HG03460 (cell line): ENCODE measurements at regions not wholly inside any gene's neighbourhood (a gene's known extent, or its start where the extent isn't known, plus 50 kb on each side); places are given as distances from the start of the nearest gene placed in this dataset.
"Not testable (repeated sequence)": the region's sequence is repeated elsewhere in the genome, so short reads cannot be mapped to it uniquely, and the experiment has no call there.

ENCODE experiments used
- ATAC-seq: cut with Tn5 transposase; IDR thresholded peaks from one replicate; pipeline ENCODE4 v1.9.1; 2021; ENCODE audit not compliant: unreplicated experiment

DNA sequence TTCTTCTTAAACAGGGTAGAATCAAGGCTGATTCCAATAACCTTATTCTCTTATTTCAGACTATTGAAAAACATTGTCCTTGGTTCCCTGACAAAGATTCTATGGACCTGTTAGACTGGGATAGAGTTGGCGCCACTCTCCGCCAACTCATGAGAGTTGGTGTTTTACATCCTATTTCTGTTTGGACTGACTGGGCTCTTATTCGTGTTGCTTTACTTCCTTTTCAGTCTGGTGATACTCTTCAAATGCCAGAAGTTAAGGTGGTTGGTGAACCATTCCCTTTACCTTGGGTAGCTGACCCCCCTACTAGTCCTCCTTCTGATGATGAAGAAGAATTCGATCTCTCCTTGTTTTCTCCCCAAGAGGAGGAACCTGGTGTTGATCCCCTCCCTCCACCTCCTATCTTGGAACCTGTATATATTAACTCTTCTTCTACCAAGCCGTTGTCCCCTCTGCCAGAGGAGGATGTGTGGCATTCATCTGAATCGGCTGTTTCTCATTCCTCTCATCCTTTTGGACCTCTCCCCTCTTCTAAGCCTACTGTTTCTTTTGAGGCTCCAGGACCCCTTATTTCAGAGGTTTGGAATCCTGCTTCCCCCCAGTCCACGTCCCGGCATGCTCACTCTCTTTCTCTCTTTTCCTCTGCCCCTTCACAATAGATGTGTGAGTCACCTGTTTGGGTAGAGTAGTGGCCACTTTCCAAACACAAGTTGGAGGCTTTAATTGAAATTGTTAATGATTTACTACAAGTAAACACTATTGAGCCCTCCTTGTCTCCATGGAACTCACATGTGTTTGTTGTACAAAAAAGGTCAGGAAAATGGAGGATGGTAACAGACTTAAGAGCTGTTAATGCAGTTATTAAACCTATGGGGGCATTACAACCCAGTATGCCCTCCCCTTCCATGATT lies 585.7 kb downstream of the NSUN3 start:
- ATAC-seq = not testable (repeated sequence)

DNA sequence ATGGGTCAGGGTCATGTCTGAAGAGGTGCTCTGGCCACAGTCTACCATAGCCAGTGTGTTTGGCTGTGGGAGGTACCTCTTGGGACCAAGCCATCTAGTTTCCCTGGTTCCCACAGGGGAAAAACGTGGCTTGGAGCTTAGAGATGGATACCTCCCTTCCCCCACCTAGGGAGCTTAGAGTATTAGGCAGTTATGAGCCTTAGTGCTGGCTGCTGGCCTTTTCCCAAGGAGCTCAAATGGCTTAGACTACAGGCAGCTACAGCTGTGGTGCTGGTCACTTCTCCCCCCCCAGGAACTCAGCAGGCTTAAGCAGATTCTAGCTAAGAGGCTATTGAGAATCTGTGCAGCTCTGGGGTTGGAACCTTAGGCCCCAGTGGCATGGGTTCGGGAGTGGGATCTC lies 591.2 kb downstream of the NSUN3 start:
- ATAC-seq = no peak

DNA sequence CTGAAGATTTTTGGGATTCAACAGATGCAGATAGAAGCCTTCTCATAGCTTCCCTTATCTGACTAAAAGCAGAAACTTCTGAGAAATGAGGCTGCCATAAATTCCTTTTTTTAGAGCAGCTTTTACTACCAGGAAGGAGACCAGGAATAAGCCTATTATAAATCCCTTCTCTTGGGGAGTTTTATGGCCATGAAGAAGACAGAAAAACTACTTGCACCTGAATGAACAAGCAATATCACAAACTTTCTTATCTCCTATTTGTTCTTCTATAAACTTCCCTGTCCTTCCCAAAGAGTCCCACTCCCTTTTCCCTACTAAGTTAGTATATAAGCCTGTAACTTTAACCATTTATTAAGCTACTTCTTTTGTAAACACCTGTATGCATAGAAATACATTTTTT lies 603.1 kb downstream of the NSUN3 start:
- ATAC-seq = no peak

GRCh38 chr3:94671078-94671477 lies 608.2 kb downstream of the NSUN3 start:
- no peak for ATAC-seq

DNA sequence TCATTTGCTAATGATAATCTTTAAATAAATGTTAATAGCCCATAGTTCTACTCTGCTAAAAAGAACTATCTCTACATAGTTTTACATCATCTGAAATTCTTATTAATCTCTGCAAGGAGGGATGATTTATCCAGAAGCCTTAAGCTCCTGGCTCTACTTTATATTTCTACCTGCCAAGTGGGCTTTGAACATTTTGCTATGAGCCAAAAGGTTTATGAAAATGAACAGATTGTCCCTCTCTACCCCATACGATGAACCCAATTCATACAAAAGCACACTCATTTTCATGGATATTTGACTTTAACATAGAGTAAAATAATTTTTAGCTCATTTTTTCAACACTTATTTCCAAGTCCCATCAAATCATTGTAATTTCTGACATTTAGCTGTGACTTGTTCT lies 611.0 kb downstream of the NSUN3 start:
- ATAC-seq = no peak

GRCh38 chr3:94686208-94686607 lies 623.3 kb downstream of the NSUN3 start:
- no peak for ATAC-seq

DNA sequence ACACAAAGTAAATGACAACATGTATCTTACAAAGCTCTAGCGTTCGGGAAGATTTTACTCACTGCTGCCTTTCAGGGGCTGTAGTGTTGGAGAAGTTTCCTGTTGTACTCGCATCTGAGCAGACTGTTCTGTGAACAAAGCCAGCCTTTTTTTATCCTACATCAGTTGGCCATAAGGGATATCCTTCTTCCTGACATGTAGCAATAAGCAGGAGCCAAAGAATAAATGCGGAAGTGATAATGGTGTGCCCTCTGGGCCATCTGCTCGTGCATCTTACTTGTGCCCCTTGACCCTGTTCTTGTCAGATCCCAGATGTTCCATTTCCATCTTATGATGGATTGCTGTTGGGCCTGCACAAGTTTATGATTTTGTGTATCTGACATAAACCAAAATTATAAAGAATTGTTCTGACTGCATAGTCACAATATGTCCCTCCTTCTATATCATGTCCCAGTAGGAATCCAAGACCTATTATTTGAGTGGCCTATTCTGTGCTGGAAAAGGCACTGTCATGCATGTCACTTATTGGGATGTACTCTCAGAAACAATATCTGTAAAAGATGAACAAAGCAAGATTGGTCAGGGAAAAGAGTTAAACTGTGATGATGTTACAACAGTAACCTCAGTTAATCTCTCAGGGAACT lies 631.3 kb downstream of the NSUN3 start:
- no peak for ATAC-seq

DNA sequence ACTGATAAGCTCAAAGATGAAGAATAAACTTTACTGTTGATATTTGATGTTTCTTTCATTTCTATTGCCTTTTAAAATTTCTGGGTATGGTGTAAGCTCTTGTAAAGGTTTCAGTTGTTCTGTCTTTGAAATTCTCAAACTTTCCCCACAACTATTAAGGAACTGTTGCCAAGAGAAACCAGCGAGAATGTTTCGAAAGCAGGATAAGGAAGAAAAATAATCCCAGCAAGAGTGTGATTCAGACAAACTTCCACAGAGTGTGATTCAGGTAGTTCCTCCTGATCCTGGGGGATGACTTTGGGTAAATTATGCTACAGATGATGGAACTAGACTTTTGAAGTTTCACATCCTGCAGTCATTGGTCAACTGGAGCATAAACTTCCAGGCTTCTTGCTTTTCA lies 632.0 kb downstream of the NSUN3 start:
- no peak for ATAC-seq

DNA sequence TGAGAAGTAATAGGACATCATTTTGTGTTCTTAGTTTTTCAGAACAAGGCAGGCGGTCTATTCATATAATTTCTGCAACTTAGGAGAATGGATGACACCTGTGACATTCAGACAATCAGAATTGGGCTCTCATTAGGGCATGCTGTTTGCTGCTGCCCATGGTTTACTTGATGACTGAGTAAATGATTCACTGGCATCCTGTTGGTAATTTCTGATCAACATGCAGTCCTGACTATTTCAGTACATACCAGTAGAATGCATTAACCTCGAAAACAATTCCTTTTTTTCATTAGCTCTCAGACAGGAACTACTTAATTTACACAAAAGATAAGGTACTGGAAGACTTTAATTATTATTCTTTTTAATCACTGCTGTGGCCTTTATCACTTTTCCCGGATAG lies 641.6 kb downstream of the NSUN3 start:
- ATAC-seq = no peak

- ATAC-seq = no peak
Observed at GRCh38 chr3:94709249-94709902, 646.5 kb downstream of the NSUN3 start.

DNA sequence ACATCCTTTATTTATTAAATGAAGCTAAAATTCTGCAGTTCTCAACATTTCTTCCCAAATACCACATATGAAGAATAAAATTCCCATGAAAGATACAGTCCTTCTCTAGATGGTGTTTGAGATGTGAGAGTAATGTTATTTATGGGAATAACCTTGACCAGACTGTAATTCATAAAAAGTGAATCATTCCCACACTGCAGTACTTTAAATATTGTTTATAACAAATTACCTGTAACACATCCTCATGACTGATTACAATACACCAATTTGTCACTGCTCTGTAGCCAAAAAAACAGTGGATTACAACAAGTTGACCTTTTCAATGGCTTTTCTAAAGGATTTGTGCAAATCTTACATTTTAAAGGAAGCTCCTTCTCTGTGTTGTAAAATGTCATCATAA lies 651.3 kb downstream of the NSUN3 start:
- no peak for ATAC-seq

- no peak for ATAC-seq
Observed at GRCh38 chr3:94716326-94717018, 653.6 kb downstream of the NSUN3 start.

GRCh38 chr3:94734206-94734605 lies 671.3 kb downstream of the NSUN3 start:
- no peak for ATAC-seq

DNA sequence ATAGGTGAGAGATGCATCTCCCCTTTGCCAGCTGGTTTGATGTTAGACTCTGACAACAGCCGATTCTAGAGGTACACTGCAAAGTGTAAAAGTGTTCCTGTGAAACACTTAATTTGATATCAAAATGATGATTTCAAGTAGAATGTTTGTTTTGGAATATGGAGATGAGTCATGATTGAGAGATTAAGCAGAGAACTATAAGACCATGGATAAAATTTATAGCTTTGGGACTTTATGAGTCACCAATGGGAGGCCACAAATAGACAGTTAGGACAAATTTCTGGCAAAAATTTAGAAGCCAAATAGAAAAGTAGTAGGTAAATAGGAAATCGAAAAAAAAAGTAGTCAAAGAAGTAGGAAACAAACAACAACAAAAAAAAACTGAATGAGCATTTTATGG lies 672.5 kb downstream of the NSUN3 start:
- ATAC-seq = no peak

- ATAC-seq = no peak
Observed at GRCh38 chr3:94737116-94737515, 674.3 kb downstream of the NSUN3 start.

DNA sequence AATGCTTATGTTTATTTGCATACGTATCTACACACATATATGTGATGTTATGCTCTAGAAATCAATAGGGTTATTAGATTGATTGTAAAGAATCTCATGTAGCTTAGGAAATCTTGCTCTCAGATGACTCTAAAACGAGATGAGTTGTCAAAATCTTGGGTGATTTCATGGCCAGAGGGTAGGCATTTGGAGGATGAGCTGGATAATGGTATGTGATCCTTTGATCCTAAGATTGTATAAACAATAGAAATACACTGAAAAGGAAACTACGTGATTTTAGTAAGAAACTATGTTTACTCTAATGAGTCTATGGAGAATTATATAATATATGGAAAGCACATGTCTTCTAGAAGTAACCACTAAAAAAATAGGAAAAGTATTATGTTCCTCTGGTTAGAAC lies 676.6 kb downstream of the NSUN3 start:
- ATAC-seq = no peak

GRCh38 chr3:94758751-94759150 lies 695.9 kb downstream of the NSUN3 start:
- no peak for ATAC-seq

DNA sequence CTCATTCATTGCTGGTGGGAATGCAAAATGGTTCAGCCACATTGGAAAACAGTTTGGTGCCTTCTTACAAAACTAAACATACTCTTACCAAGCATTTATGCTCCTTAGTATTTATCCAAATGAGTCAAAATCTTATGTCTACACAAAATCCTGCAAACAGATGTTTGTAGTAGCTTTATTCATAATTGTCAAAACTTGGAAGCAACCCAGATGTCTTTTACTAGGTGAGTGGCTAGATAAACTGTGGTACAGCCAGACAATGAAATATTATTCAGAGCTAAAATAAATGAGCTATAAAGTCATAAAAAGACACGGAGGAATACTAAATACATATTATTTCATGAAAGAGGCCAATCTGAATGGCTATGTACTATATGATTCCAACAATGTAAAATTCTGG lies 709.5 kb downstream of the NSUN3 start:
- no peak for ATAC-seq

GRCh38 chr3:94775746-94776145 lies 712.9 kb downstream of the NSUN3 start:
- ATAC-seq = no peak

DNA sequence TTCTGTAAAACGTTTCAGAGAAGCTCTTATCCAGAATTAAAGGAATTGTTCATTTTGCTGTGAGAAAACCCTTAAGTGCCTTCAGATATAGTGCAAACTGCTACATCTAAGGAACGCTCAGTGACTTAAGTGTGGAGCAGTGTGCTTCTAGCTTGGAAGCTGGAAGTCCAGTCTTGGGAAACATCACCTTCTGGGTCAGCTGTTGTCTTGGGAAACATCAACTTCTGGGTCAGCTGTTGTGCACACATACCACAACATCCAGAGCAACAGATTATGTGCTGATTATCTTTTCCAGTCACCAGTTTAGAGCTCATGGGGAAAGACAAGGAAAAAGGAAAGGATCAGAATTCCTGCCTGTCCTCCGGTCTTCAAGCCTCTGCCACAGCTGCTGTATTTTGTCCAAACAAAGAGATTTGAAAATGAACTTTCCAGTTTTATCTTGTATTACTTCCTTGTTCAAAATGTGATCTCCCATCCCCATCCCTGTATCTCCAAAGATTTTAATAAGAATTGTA lies 713.6 kb downstream of the NSUN3 start:
- no peak for ATAC-seq

GRCh38 chr3:94778289-94778688 lies 715.4 kb downstream of the NSUN3 start:
- ATAC-seq = no peak
